ENCODE measurements at regions not wholly inside any gene's neighbourhood (a gene's known extent, or its start where the extent isn't known, plus 50 kb on each side); places are given as distances from the start of the nearest gene placed in this dataset.

GRCh38 chr2:187168720-187169713, 279.0 kb downstream of the CALCRL start:
- no peak for TF ChIP-seq CTCF (conservative IDR thresholded peaks at IDR 0.05)
- no peak for TF ChIP-seq ZFX (IDR thresholded peaks at IDR 0.05)
